H1 (cell line): ENCODE measurements at regions not wholly inside any gene's neighbourhood (a gene's known extent, or its start where the extent isn't known, plus 50 kb on each side); places are given as distances from the start of the nearest gene placed in this dataset.

Source experiments
- ASH2L ChIP-seq: fragments of 200-600, 300-600 bp; sonication (generic); IDR thresholded peaks from one replicate; pipeline ENCODE4 v1.7.1; 2017; ENCODE audit warnings: low read length
- BCL11A ChIP-seq, 2 experiments: IDR thresholded peaks; one replicate each; pipeline ENCODE4 v1.6.1; 2011; ENCODE audit warnings: low read depth in 2 of 2, low read length in 2 of 2, mild to moderate bottlenecking in 2 of 2
- CBX5 ChIP-seq: fragments of 300-800, 300-1000 bp; sonication (generic); IDR thresholded peaks from 2 replicates; pipeline ENCODE4 v1.7.1; 2016; ENCODE audit warnings: antibody characterized with exemption, low read length, low read depth
- NRF1 ChIP-seq: IDR thresholded peaks from 2 replicates; pipeline ENCODE4 v1.6.1; 2011; ENCODE audit warnings: mild to moderate bottlenecking, low read depth, low read length, improper control_type of control experiment
- RAD21 ChIP-seq, 2 experiments: IDR thresholded peaks in 1 of 2; conservative IDR thresholded peaks in 1 of 2; 2 replicates each; pipeline ENCODE4 v1.6.1; 2011; ENCODE audit warnings: low read depth in 2 of 2, low read length in 2 of 2, improper control_type of control experiment in 1 of 2, inconsistent platforms in 1 of 2, mild to moderate bottlenecking in 1 of 2, moderate library complexity in 1 of 2
- RBBP5 ChIP-seq: IDR thresholded peaks from 2 replicates; pipeline ENCODE4 v1.7.1; 2012; ENCODE audit warnings: low read depth, mild to moderate bottlenecking, inconsistent platforms, low read length, moderate library complexity, borderline replicate concordance
- TF ChIP-seq, protein P1 (sequence below), 3 experiments: IDR thresholded peaks; 1 replicate in 2 of 3; 2 replicates in 1 of 3; pipeline versions ENCODE4 v1.5.1 to v1.6.1; 2011; ENCODE audit warnings: low read length in 3 of 3, mild to moderate bottlenecking in 3 of 3, inconsistent platforms in 2 of 3, low read depth in 1 of 3, moderate library complexity in 1 of 3; ENCODE audit not compliant: insufficient read depth in 1 of 3; ENCODE audit errors: control extremely low read depth in 1 of 3

DNA sequence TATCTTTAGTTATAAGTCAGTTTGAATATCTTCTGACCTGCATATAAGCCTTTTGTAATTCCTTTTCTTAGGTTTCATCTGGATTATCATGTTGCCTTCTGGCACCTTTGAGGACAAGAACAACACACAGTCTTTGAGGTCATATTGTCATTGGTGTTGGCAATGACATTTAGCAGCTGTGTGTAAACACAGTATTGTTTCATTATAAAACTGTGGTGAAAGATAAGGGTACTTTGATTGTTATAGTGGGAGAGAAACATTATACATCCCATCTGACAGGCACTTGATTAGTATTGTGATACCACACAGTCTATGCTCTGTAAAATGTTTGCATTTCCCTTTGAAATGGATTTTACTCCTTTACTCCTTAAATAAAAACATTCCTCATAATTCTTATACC lies 313.5 kb downstream of the RPRM start (continued):
- TF ChIP-seq BCL11A (IDR thresholded peaks at IDR 0.05; ENCODE audit: low read depth in 2 of 2, low read length in 2 of 2), result no peak
- TF ChIP-seq, protein P1, sequence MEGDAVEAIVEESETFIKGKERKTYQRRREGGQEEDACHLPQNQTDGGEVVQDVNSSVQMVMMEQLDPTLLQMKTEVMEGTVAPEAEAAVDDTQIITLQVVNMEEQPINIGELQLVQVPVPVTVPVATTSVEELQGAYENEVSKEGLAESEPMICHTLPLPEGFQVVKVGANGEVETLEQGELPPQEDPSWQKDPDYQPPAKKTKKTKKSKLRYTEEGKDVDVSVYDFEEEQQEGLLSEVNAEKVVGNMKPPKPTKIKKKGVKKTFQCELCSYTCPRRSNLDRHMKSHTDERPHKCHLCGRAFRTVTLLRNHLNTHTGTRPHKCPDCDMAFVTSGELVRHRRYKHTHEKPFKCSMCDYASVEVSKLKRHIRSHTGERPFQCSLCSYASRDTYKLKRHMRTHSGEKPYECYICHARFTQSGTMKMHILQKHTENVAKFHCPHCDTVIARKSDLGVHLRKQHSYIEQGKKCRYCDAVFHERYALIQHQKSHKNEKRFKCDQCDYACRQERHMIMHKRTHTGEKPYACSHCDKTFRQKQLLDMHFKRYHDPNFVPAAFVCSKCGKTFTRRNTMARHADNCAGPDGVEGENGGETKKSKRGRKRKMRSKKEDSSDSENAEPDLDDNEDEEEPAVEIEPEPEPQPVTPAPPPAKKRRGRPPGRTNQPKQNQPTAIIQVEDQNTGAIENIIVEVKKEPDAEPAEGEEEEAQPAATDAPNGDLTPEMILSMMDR (IDR thresholded peaks at IDR 0.05; ENCODE audit: control extremely low read depth in 1 of 3, insufficient read depth in 1 of 3, low read depth in 1 of 3, low read length in 3 of 3), result no peak
- no peak for TF ChIP-seq CBX5
- TF ChIP-seq RAD21 (IDR thresholded peaks at IDR 0.05 in 1 of 2, conservative IDR thresholded peaks at IDR 0.05 in 1 of 2; ENCODE audit: low read depth in 2 of 2, low read length in 2 of 2), result no peak
- no peak for TF ChIP-seq NRF1
- no peak for TF ChIP-seq RBBP5
- TF ChIP-seq ASH2L, result no peak
